A549 (cell line): ENCODE measurements at regions not wholly inside any gene's neighbourhood (a gene's known extent, or its start where the extent isn't known, plus 50 kb on each side); places are given as distances from the start of the nearest gene placed in this dataset.

Experiments used
- ATAC-seq, 2 experiments: fragments of 200-7000 bp in 1 of 2; fragments of >200 bp in 1 of 2; cut with Nextera tagmentation in 1 of 2; cut with Tn5 transposase in 1 of 2; 3 replicates each; pipeline versions ENCODE4 v1.8.0 to v1.9.1; 2018 to 2020; ENCODE audit warnings: mild to moderate bottlenecking in 1 of 2, moderate library complexity in 1 of 2
- CTCF ChIA-PET: fragments of 300-600 bp; sonication (Branson Sonifier 250); formaldehyde crosslinking; extraction: SDS; loops from one replicate; lab custom pipeline; 2021; ENCODE audit warnings: antibody characterized with exemption, inconsistent platforms; lab: Yijun Ruan, JAX
- POLR2A ChIA-PET: fragments of 350-600 bp; formaldehyde crosslinking; extraction: SDS; loops from one replicate; lab custom pipeline; 2021; ENCODE audit warnings: antibody characterized with exemption, inconsistent platforms; lab: Yijun Ruan, JAX
- DNase-seq, 2 experiments: peaks; one replicate each; pipeline versions ENCODE4 v3.0.0 to v3.0.0-alpha.2; 2011 to 2016; ENCODE audit warnings: low read depth in 1 of 2, low spot score in 1 of 2
- FAIRE-seq: peaks from 2 replicates; lab custom pipeline; 2011; peaks lifted over from hg19 to GRCh38; lab: Jason Lieb, UNC
- H3K27ac ChIP-seq, 2 experiments: fragments of >200 bp; sonication (Bioruptor Twin); formaldehyde crosslinking; 3 replicates each; pipeline ENCODE4 v1.5.1; 2016 to 2017
- H3K4me1 ChIP-seq: fragments of >200 bp; sonication (Bioruptor Twin); formaldehyde crosslinking; 3 replicates; pipeline ENCODE4 v1.6.1; 2016
- H3K4me2 ChIP-seq: fragments of >200 bp; sonication (Bioruptor Twin); formaldehyde crosslinking; 3 replicates; pipeline ENCODE4 v1.6.1; 2016
- H3K4me3 ChIP-seq: fragments of >200 bp; sonication (Bioruptor Twin); formaldehyde crosslinking; 3 replicates; pipeline ENCODE4 v1.5.1; 2016
- H3K9me3 ChIP-seq: fragments of >200 bp; sonication (Bioruptor Twin); formaldehyde crosslinking; 3 replicates; pipeline ENCODE4 v1.6.1; 2016
- ATOH8 ChIP-seq: fragments of 250-450 bp; sonication (Bioruptor Pico); IDR thresholded peaks from 2 replicates; pipeline ENCODE4 v1.5.0; 2020; ENCODE audit warnings: low read depth, mild to moderate bottlenecking, moderate library complexity
- BCL3 ChIP-seq: fragments of >200 bp; sonication (Bioruptor Twin); formaldehyde crosslinking; IDR thresholded peaks from 3 replicates; pipeline ENCODE4 v1.6.1; 2016
- BHLHE40 ChIP-seq: IDR thresholded peaks from 2 replicates; pipeline ENCODE4 v1.6.1; 2012; ENCODE audit warnings: low read depth, low read length, inconsistent platforms
- CBX2 ChIP-seq: fragments of 200-600 bp; sonication (generic); IDR thresholded peaks from 2 replicates; pipeline ENCODE4 v1.6.1; 2016; ENCODE audit warnings: low read depth, mild to moderate bottlenecking, borderline replicate concordance
- CEBPB ChIP-seq, 2 experiments: fragments of >200 bp in 1 of 2; sonication (Bioruptor Twin) in 1 of 2; formaldehyde crosslinking in 1 of 2; IDR thresholded peaks; 2 replicates each; pipeline ENCODE4 v1.6.1; 2012 to 2016
- CHD4 ChIP-seq: fragments of 200-600 bp; sonication (generic); IDR thresholded peaks from 2 replicates; pipeline ENCODE4 v1.6.1; 2016; ENCODE audit warnings: antibody characterized with exemption, mild to moderate bottlenecking, borderline replicate concordance
- CTCF ChIP-seq: fragments of >200 bp; sonication (Bioruptor Twin); formaldehyde crosslinking; IDR thresholded peaks from 3 replicates; pipeline ENCODE4 v1.5.1; 2016
- EHMT2 ChIP-seq: fragments of 200-600 bp; sonication (generic); IDR thresholded peaks from 2 replicates; pipeline ENCODE4 v1.6.1; 2016; ENCODE audit warnings: antibody characterized with exemption, low read depth, mild to moderate bottlenecking, moderate library complexity
- ELK1 ChIP-seq: fragments of 150-350 bp; IDR thresholded peaks from 2 replicates; pipeline ENCODE4 v1.6.1; 2014; ENCODE audit warnings: low read depth, mild to moderate bottlenecking, low read length
- EP300 ChIP-seq, 2 experiments: fragments of >200 bp; sonication (Bioruptor Twin); formaldehyde crosslinking; IDR thresholded peaks; 2 replicates in 1 of 2; 3 replicates in 1 of 2; pipeline ENCODE4 v1.6.1; 2016 to 2017
- ESRRA ChIP-seq: fragments of 150-350 bp; IDR thresholded peaks from 2 replicates; pipeline ENCODE4 v1.6.1; 2014; ENCODE audit warnings: mild to moderate bottlenecking, low read length, borderline replicate concordance
- FOSB ChIP-seq: fragments of 250-450 bp; sonication (Bioruptor Pico); IDR thresholded peaks from 2 replicates; pipeline ENCODE4 v1.5.0; 2020; ENCODE audit warnings: mild to moderate bottlenecking, moderate library complexity
- FOSL2 ChIP-seq, 2 experiments: fragments of 450-650 bp in 1 of 2; fragments of >200 bp in 1 of 2; sonication (Bioruptor Twin) in 1 of 2; formaldehyde crosslinking; IDR thresholded peaks; 2 replicates each; pipeline versions ENCODE4 v1.5.0 to v1.6.1; 2016 to 2020; ENCODE audit warnings: mild to moderate bottlenecking in 1 of 2, moderate library complexity in 1 of 2
- FOXS1 ChIP-seq: fragments of 250-450 bp; sonication (Bioruptor Pico); IDR thresholded peaks from 2 replicates; pipeline ENCODE4 v1.5.0; 2020; ENCODE audit warnings: mild to moderate bottlenecking, moderate library complexity
- GATA3 ChIP-seq: IDR thresholded peaks from 2 replicates; pipeline ENCODE4 v1.6.1; 2012; ENCODE audit warnings: borderline replicate concordance
- HDAC2 ChIP-seq: fragments of 200-600 bp; sonication (generic); IDR thresholded peaks from 2 replicates; pipeline ENCODE4 v1.6.1; 2016
- HEYL ChIP-seq: fragments of 250-450 bp; sonication (Bioruptor Pico); IDR thresholded peaks from 2 replicates; pipeline ENCODE4 v1.8.0; 2021; ENCODE audit warnings: mild to moderate bottlenecking, moderate library complexity
- HMGXB4 ChIP-seq: fragments of 250-450 bp; sonication (Bioruptor Pico); IDR thresholded peaks from 2 replicates; pipeline ENCODE4 v1.5.0; 2021; ENCODE audit warnings: mild to moderate bottlenecking, moderate library complexity, borderline replicate concordance
- HOXA7 ChIP-seq: fragments of 250-450 bp; sonication (Bioruptor Pico); IDR thresholded peaks from 2 replicates; pipeline ENCODE4 v1.5.0; 2020; ENCODE audit warnings: mild to moderate bottlenecking, moderate library complexity
- JUNB ChIP-seq: fragments of >200 bp; sonication (Bioruptor Twin); formaldehyde crosslinking; IDR thresholded peaks from 2 replicates; pipeline ENCODE4 v1.6.1; 2016
- KDM1A ChIP-seq: fragments of 200-600 bp; sonication (generic); IDR thresholded peaks from 2 replicates; pipeline ENCODE4 v1.6.1; 2016; ENCODE audit warnings: low read depth, mild to moderate bottlenecking
- NFE2L2 ChIP-seq: fragments of 150-350 bp; conservative IDR thresholded peaks from 2 replicates; pipeline ENCODE4 v1.6.1; 2014; ENCODE audit warnings: low read length
- PHF8 ChIP-seq: fragments of 200-600 bp; sonication (generic); IDR thresholded peaks from 2 replicates; pipeline ENCODE4 v1.6.1; 2016; ENCODE audit warnings: low read depth, mild to moderate bottlenecking, antibody characterized with exemption, moderate library complexity, borderline replicate concordance
- POLR2AphosphoS2 ChIP-seq: conservative IDR thresholded peaks from 2 replicates; pipeline ENCODE4 v1.6.1; 2012; ENCODE audit warnings: low read length, improper control_type of control experiment, inconsistent platforms
- RAD21 ChIP-seq, 2 experiments: fragments of >200 bp in 1 of 2; sonication (Bioruptor Twin) in 1 of 2; formaldehyde crosslinking in 1 of 2; IDR thresholded peaks in 1 of 2; conservative IDR thresholded peaks in 1 of 2; 2 replicates in 1 of 2; 3 replicates in 1 of 2; pipeline ENCODE4 v1.6.1; 2012 to 2018; ENCODE audit warnings: inconsistent platforms in 1 of 2
- RARB ChIP-seq: fragments of 250-450 bp; sonication (Bioruptor Pico); IDR thresholded peaks from 2 replicates; pipeline ENCODE4 v1.8.0; 2021; ENCODE audit warnings: mild to moderate bottlenecking, moderate library complexity
- TFCP2L1 ChIP-seq: fragments of 250-450 bp; sonication (Bioruptor Pico); IDR thresholded peaks from 2 replicates; pipeline ENCODE4 v1.5.0; 2021; ENCODE audit warnings: mild to moderate bottlenecking
- TP53 ChIP-seq: fragments of 250-450 bp; sonication (Bioruptor Pico); IDR thresholded peaks from 2 replicates; pipeline ENCODE4 v1.5.0; 2021; ENCODE audit warnings: mild to moderate bottlenecking, moderate library complexity
- USF2 ChIP-seq: fragments of 450-650 bp; IDR thresholded peaks from 2 replicates; pipeline ENCODE4 v1.6.1; 2014; ENCODE audit warnings: antibody characterized with exemption
- ZFP36 ChIP-seq: fragments of 450-650 bp; IDR thresholded peaks from 2 replicates; pipeline ENCODE4 v1.6.1; 2014; ENCODE audit warnings: borderline replicate concordance; ENCODE audit not compliant: partially characterized antibody
- WGBS: methylation state at CpG from one replicate; pipeline ENCODE4 v1.1.6; 2017; ENCODE audit errors: missing lambda C conversion rate; 5-methylcytosine and 5-hydroxymethylcytosine counted together

GRCh38 chr3:191566469-191566868 is 105.5 kb downstream of the PYDC2 start (continued):
- TF ChIP-seq CTCF, result no peak
- no peak for TF ChIP-seq HDAC2

GRCh38 chr3:191568206-191568605 is 107.2 kb downstream of the PYDC2 start:
- Histone ChIP-seq H3K4me1 (no peaks in the 10 kb centered on the region), H3K4me3 (no peak overlapping the region), H3K9me3 (no peaks in the 10 kb centered on the region), H3K27ac (no peak overlapping the region), H3K4me2 (no peak overlapping the region)
- ATAC-seq (no peak), FAIRE-seq (no peak), DNase-seq (no peak)
- ChIA-PET CTCF (no interaction called here), POLR2A (no interaction called here)
- TF ChIP-seq BCL3, result no peak
- TF ChIP-seq ZFP36, result no peak
- TF ChIP-seq GATA3, result no peak
- TF ChIP-seq CHD4, result no peak
- TF ChIP-seq FOSL2 (IDR thresholded peaks at IDR 0.05), result no peak
- no peak for TF ChIP-seq FOSL2 (CRISPR knock-in tag; IDR thresholded peaks at IDR 0.05)
- no peak for TF ChIP-seq USF2
- TF ChIP-seq TP53 (CRISPR knock-in tag), result no peak
- no peak for TF ChIP-seq JUNB
- no peak for TF ChIP-seq PHF8
- TF ChIP-seq CBX2, result no peak
- TF ChIP-seq FOXS1 (CRISPR knock-in tag), result no peak
- WGBS, result 47% methylated on average over 7 of the region's 7 CpGs

GRCh38 chr3:191592105-191592504 is 131.1 kb downstream of the PYDC2 start:
- no peak for TF ChIP-seq HOXA7 (CRISPR knock-in tag)
- no peak for TF ChIP-seq RARB (CRISPR knock-in tag)
- TF ChIP-seq NFE2L2, result no peak
- TF ChIP-seq FOSB (CRISPR knock-in tag), result no peak
- TF ChIP-seq EHMT2, result no peak
- TF ChIP-seq ZFP36, result no peak
- no peak for TF ChIP-seq HMGXB4 (CRISPR knock-in tag)
- no peak for TF ChIP-seq RAD21 (conservative IDR thresholded peaks at IDR 0.05 in 1 of 2, IDR thresholded peaks at IDR 0.05 in 1 of 2)
- TF ChIP-seq ATOH8 (CRISPR knock-in tag), result no peak
- TF ChIP-seq HEYL, result no peak
- TF ChIP-seq KDM1A, result no peak
- no peak for TF ChIP-seq EP300 (IDR thresholded peaks at IDR 0.05)
- no peak for TF ChIP-seq POLR2AphosphoS2
- TF ChIP-seq ESRRA, result no peak
- TF ChIP-seq FOSL2 (IDR thresholded peaks at IDR 0.05), result no peak
- no peak for TF ChIP-seq FOSL2 (CRISPR knock-in tag; IDR thresholded peaks at IDR 0.05)
- no peak for TF ChIP-seq TFCP2L1 (CRISPR knock-in tag)
- TF ChIP-seq JUNB, result no peak
- TF ChIP-seq ELK1, result no peak
- no peak for TF ChIP-seq BHLHE40
- no peak for TF ChIP-seq CEBPB (IDR thresholded peaks at IDR 0.05)
- POLR2A ChIA-PET, result no interaction called here
- H3K27ac ChIP-seq, result no peak overlapping the region
- CTCF ChIA-PET, result no interaction called here
- ATAC-seq (no peak), FAIRE-seq (no peak), DNase-seq (no peak)
- WGBS, result 22% methylated on average over 1 of the region's 1 CpG
- no peak overlapping the region for H3K4me2 ChIP-seq
- no peaks in the 10 kb centered on the region for H3K4me1 ChIP-seq
- H3K4me3 ChIP-seq, result no peak overlapping the region
- no peaks in the 10 kb centered on the region for H3K9me3 ChIP-seq
